GM12872 (cell line): ENCODE measurements at regions not wholly inside any gene's neighbourhood (a gene's known extent, or its start where the extent isn't known, plus 50 kb on each side); places are given as distances from the start of the nearest gene placed in this dataset.

Experiments
- CTCF ChIP-seq: IDR thresholded peaks from 3 replicates; pipeline ENCODE4 v1.5.1; 2011; ENCODE audit warnings: low read depth, mild to moderate bottlenecking, low read length, moderate library complexity; ENCODE audit not compliant: insufficient read depth

- TF ChIP-seq CTCF: no peak
These were observed 580.5 kb upstream of the CHORDC1 start for GRCh38 chr11:90803366-90803765.

GRCh38 chr11:90798769-90799168 lies 575.9 kb upstream of the CHORDC1 start:
- TF ChIP-seq CTCF: no peak

DNA sequence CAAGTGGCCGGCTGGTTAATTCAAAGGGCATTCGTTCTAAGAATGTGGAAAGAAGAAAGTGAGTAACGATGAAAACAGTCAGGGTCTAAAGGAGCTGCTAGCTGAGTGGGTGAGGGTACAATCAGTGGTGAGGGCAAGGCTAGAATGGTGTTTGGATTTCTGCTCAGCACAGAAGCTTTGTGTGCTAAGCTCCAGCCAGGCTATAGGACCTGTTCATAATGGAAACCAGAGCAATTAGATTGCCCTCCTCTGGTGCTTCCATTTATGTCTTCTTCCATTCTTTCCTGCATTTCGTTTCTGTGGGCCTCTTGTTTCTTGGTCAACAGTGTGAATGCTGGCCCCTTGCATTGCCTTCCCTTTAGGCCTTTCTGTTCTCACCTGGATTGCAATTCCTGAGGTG lies 572.9 kb upstream of the CHORDC1 start:
- TF ChIP-seq CTCF: no peak

DNA sequence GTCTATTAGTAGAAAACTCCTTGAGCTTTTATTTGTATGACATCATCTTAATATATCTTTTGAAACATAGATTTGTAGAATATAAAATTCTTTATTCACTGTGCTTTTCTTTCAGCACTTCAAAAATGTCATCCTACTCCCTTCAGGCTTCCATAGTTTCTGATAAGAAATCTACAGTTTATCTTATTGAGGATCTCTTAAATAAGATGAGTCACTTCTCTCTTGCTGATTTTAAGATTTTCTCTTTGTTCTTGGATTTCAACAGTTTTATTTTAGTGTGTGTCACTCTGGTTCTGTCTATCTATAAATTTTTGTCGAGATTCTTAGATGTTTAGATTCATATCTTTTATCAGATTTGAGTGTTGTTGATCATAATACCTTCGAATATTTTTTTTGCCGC lies 566.1 kb upstream of the CHORDC1 start:
- no peak for TF ChIP-seq CTCF

DNA sequence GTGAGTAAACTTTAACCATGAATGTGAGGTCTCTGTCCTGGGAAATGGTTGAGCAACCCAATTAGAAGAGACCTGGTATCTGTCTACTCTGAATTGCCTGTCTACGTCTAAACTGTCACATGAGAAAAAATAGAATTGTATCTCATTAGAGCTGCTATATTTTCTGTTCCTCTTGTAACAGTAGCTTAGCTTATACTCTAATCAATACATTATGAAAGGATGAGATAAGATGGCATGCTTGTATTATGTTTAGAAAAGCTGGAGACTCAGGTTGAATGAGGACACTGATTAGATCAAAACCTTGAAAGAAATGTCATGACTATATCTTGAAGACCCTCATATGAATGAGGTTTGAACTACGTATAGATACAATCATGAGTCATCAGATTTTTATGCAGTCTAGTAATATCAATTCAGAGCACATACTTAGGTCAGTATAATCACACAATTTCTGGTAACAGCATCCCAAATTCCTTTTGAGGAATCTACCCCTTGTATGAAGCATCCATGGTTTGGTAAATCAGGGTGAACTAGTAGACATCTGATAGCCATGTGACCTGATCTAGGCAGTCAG lies 561.5 kb upstream of the CHORDC1 start:
- no peak for TF ChIP-seq CTCF

DNA sequence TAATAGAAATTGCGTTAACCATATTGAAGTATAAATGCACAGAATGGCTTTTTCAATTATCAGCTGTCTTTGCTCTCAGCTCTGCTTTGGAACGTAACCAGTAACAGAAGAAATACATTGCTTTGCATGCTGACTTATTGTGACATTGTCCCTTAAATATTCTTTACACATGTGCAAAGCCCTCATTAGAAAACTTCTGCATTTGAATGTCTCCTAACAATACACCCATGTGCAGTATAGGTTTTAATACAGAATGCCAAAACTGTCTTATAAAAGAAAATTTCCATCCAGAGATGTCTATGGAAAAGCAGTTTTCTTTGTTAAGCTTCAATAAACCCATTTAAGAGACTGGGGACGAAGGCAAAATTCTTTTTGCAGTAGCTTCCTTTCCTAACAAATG lies 560.3 kb upstream of the CHORDC1 start:
- no peak for TF ChIP-seq CTCF

DNA sequence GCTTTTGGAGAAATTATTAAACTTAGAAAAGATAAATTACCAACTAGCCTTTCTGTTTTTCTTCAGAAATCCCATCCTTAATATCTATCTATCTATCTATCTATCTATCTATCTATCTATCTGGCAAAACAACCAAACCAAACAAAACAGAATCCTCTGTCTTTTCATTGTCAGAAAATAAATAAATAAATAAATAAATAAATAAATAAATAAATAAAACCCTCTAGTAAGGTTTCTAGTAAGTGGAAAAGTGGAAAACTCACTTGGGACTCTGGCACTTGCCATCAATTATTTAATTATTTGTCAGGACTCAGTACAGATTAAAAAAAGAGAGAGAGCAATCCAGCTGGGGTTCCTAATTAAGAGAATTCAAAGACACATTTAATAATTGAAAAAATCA lies 556.2 kb upstream of the CHORDC1 start:
- no peak for TF ChIP-seq CTCF
